GM12878 (cell line): ENCODE measurements at regions not wholly inside any gene's neighbourhood (a gene's known extent, or its start where the extent isn't known, plus 50 kb on each side); places are given as distances from the start of the nearest gene placed in this dataset.

Experiments
- ATAC-seq: fragments of 200-7000 bp; cut with Tn5 transposase; 3 replicates; pipeline ENCODE4 v1.9.1; 2020; ENCODE audit warnings: mild to moderate bottlenecking, moderate library complexity
- BruUV-seq: library from RNA; stranded (reverse); fragments of 400-500 nt; replicated peaks from 2 replicates; lab custom pipeline; 2021; lab: Mats Ljungman, UMichigan
- CTCF ChIA-PET: fragments of 300-600 bp; sonication (Branson Sonifier 250); formaldehyde crosslinking; extraction: SDS; loops from one replicate; lab custom pipeline; 2021; ENCODE audit warnings: inconsistent platforms; lab: Yijun Ruan, JAX
- POLR2A ChIA-PET: fragments of 350-600 bp; formaldehyde crosslinking; extraction: SDS; loops from one replicate; lab custom pipeline; 2021; ENCODE audit warnings: inconsistent platforms; lab: Charles Lee
- RAD21 ChIA-PET: fragments of 300-600 bp; sonication (Branson Sonifier 250); formaldehyde crosslinking; loops from one replicate; lab custom pipeline; 2023; ENCODE audit warnings: antibody characterized with exemption; ENCODE audit not compliant: unreplicated experiment; lab: Charles Lee
- SMC1A ChIA-PET: fragments of 300-600 bp; sonication (Branson Sonifier 250); formaldehyde crosslinking; loops from one replicate; lab custom pipeline; 2023; ENCODE audit not compliant: unreplicated experiment, uncharacterized antibody; lab: Charles Lee
- DNase-seq: peaks from one replicate; pipeline ENCODE4 v3.0.0-alpha.2; 2011; ENCODE audit warnings: low read depth, low spot score
- FAIRE-seq: peaks from 3 replicates; lab custom pipeline; 2011; peaks lifted over from hg19 to GRCh38; lab: Jason Lieb, UNC
- H2AFZ ChIP-seq: 2 replicates; pipeline ENCODE4 v1.6.0; 2011; ENCODE audit warnings: low read depth, low read length, control low read depth; ENCODE audit not compliant: control insufficient read depth
- H3K27ac ChIP-seq: 2 replicates; pipeline ENCODE4 v1.5.1; 2011; ENCODE audit warnings: control low read depth; ENCODE audit not compliant: control insufficient read depth, insufficient read depth
- H3K27me3 ChIP-seq, 2 experiments: replicated peaks in 1 of 2; 2 replicates each; pipeline versions ENCODE4 v1.6.0 to v1.6.1; 2011; ENCODE audit warnings: low read length in 1 of 2; ENCODE audit not compliant: control insufficient read depth in 2 of 2, insufficient read depth in 2 of 2
- H3K36me3 ChIP-seq, 2 experiments: 2 replicates each; pipeline ENCODE4 v1.5.1; 2011; ENCODE audit warnings: low read length in 1 of 2; ENCODE audit not compliant: control insufficient read depth in 2 of 2, insufficient read depth in 2 of 2
- H3K4me1 ChIP-seq: 2 replicates; pipeline ENCODE4 v1.6.1; 2011; ENCODE audit warnings: mild to moderate bottlenecking, low read length, moderate library complexity, mixed read lengths; ENCODE audit not compliant: control insufficient read depth, insufficient read depth
- H3K4me2 ChIP-seq: 2 replicates; pipeline ENCODE4 v1.6.0; 2011; ENCODE audit warnings: control low read depth; ENCODE audit not compliant: control insufficient read depth, insufficient read depth
- H3K4me3 ChIP-seq: fragments of 200-600 bp; sonication (generic); 2 replicates; pipeline ENCODE4 v1.5.1; 2016
- H3K79me2 ChIP-seq: 2 replicates; pipeline ENCODE4 v1.6.0; 2011; ENCODE audit warnings: low read length; ENCODE audit not compliant: control insufficient read depth, insufficient read depth
- H3K9ac ChIP-seq: 2 replicates; pipeline ENCODE4 v1.8.0; 2011; ENCODE audit warnings: low read length, control low read depth, mixed read lengths; ENCODE audit not compliant: control insufficient read depth, insufficient read depth
- H3K9me3 ChIP-seq: replicated peaks from 3 replicates; pipeline ENCODE4 v1.5.1; 2011; ENCODE audit warnings: mild to moderate bottlenecking, low read length; ENCODE audit not compliant: control insufficient read depth, insufficient read depth
- H4K20me1 ChIP-seq: 2 replicates; pipeline ENCODE4 v1.6.0; 2011; ENCODE audit not compliant: control insufficient read depth, insufficient read depth
- DPF2 ChIP-seq: fragments of 450-650 bp; IDR thresholded peaks from 2 replicates; pipeline ENCODE4 v1.6.1; 2017; ENCODE audit warnings: mild to moderate bottlenecking
- E4F1 ChIP-seq: fragments of 450-650 bp; IDR thresholded peaks from 2 replicates; pipeline ENCODE4 v1.6.1; 2018; ENCODE audit warnings: borderline replicate concordance, mild to moderate bottlenecking; ENCODE audit not compliant: partially characterized antibody
- EZH2 ChIP-seq: IDR thresholded peaks from 2 replicates; pipeline ENCODE4 v1.6.1; 2012; ENCODE audit warnings: low read depth, mild to moderate bottlenecking, control low read depth, inconsistent platforms, low read length, borderline replicate concordance; ENCODE audit not compliant: control insufficient read depth
- IKZF2 ChIP-seq, 2 experiments: fragments of 450-650 bp; IDR thresholded peaks; 2 replicates each; pipeline ENCODE4 v1.6.1; 2017; ENCODE audit warnings: mild to moderate bottlenecking in 2 of 2, moderate library complexity in 2 of 2
- NBN ChIP-seq: fragments of 450-650 bp; IDR thresholded peaks from 2 replicates; pipeline ENCODE4 v1.6.1; 2016
- NR2C1 ChIP-seq: fragments of 450-650 bp; IDR thresholded peaks from 2 replicates; pipeline ENCODE4 v1.6.1; 2017; ENCODE audit warnings: antibody characterized with exemption, mild to moderate bottlenecking, moderate library complexity
- NR2F1 ChIP-seq: fragments of 450-650 bp; conservative IDR thresholded peaks from 2 replicates; pipeline ENCODE4 v1.6.1; 2017; ENCODE audit warnings: mild to moderate bottlenecking
- PBX3 ChIP-seq: IDR thresholded peaks from 2 replicates; pipeline ENCODE4 v1.6.1; 2011; ENCODE audit warnings: mild to moderate bottlenecking, low read depth, low read length, moderate library complexity; ENCODE audit not compliant: insufficient replicate concordance
- PML ChIP-seq: IDR thresholded peaks from 2 replicates; pipeline ENCODE4 v1.6.1; 2012; ENCODE audit warnings: low read length, inconsistent platforms
- POLR2AphosphoS5 ChIP-seq: IDR thresholded peaks from 2 replicates; pipeline ENCODE4 v1.6.1; 2011; ENCODE audit warnings: mild to moderate bottlenecking, low read length, inconsistent platforms
- POU2F2 ChIP-seq: IDR thresholded peaks from 3 replicates; pipeline ENCODE4 v1.6.1; 2011; ENCODE audit warnings: low read depth, mild to moderate bottlenecking, low read length, borderline replicate concordance
- RCOR1 ChIP-seq: conservative IDR thresholded peaks from 2 replicates; pipeline ENCODE4 v1.6.1; 2012; ENCODE audit warnings: low read depth, low read length, improper control_type of control experiment
- SREBF1 ChIP-seq: IDR thresholded peaks from 2 replicates; pipeline ENCODE4 v1.6.1; 2012; ENCODE audit warnings: mild to moderate bottlenecking, low read length
- STAT3 ChIP-seq: IDR thresholded peaks from 2 replicates; pipeline ENCODE4 v1.6.1; 2011; ENCODE audit warnings: low read depth, low read length, improper control_type of control experiment
- TAF1 ChIP-seq: IDR thresholded peaks from 2 replicates; pipeline ENCODE4 v1.6.1; 2011; ENCODE audit warnings: mild to moderate bottlenecking, low read depth, low read length, borderline replicate concordance
- TCF12 ChIP-seq: IDR thresholded peaks from 2 replicates; pipeline ENCODE4 v1.6.1; 2011; ENCODE audit warnings: low read depth, mild to moderate bottlenecking, low read length
- WGBS: methylation state at CpG from one replicate; pipeline ENCODE4 v1.1.6; 2016; ENCODE audit warnings: low lambda C conversion rate; ENCODE audit not compliant: insufficient replicate concordance, insufficient coverage; ENCODE audit errors: missing lambda C conversion rate; 5-methylcytosine and 5-hydroxymethylcytosine counted together
- in situ Hi-C: fragments of 300-500 bp; cut with MboI; formaldehyde crosslinking; loops from 9 replicates; pipeline ENCODE4 v1.14.3; 2018; ENCODE audit warnings: mixed read lengths
- intact Hi-C: fragments of 100-400 bp; cut with micrococcal nuclease; formaldehyde crosslinking; loops from one replicate; pipeline ENCODE4 v1.14.2; 2022; ENCODE audit not compliant: unreplicated experiment
- TF ChIP-seq, protein P1 (sequence below): fragments of 450-650 bp; formaldehyde crosslinking; IDR thresholded peaks from 2 replicates; pipeline ENCODE4 v1.4.0; 2022; ENCODE audit warnings: mild to moderate bottlenecking, moderate library complexity
- TF ChIP-seq, protein P2 (sequence below): fragments of 450-650 bp; IDR thresholded peaks from 2 replicates; pipeline ENCODE4 v1.6.1; 2014; ENCODE audit warnings: mild to moderate bottlenecking

DNA sequence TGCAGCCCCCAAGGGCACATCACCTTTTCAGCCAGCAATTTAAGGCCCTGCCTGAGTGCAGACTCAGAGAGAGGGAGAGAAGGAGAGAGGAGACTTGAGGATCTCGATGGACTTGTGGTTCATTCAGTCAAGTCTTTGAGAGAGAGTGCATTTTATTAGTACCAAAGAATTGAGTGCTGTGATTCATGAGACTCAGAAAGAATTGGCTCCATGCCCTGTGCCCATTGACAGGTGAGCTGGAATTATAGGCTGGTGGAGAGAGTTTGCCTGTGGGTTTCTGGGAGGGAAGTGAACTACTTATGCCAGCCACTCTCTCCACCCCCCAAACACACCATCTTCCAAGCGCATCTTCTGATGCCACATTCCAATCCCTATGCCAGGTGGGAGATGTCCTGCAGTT is 236.8 kb downstream of the MN1 start (continued):
- TF ChIP-seq E4F1 (no peak), NR2C1 (no peak)
- TF ChIP-seq, all 136 proteins: peak for 0

DNA sequence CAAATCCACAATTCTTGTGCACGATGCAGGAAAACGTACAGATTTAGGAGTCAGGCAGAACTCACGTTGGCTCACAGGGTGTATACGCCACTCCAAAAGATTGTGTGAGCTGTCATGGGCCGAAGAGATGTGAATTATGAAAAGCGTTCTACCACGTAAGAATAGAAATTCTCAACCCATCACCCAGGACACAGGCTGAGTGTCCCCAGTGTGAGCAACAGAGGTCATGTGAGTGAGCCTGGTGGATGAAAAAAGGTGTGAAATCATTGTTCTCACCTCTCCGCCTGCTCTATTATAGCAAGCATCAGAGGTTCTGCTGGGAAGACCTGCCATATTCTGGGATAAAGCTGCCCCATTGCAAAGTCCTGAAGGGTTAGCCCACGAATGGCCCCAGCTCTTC is 235.0 kb downstream of the MN1 start:
- ChIA-PET SMC1A (no interaction called here), CTCF (no interaction called here), POLR2A (interaction anchor here (0.6 kb wide), 1 partner anchor 464 kb away, joined by 6 read pairs; no protein-coding TSS in a partner anchor), RAD21 (no interaction called here)
- 37% methylated on average over 9 of the region's 9 CpGs for WGBS
- Histone ChIP-seq H3K79me2 (no peaks in the 10 kb centered on the region), H3K9ac (no peak overlapping the region), H3K4me3 (no peak overlapping the region), H3K9me3 (no peaks in the 10 kb centered on the region), H3K4me1 (no peaks in the 10 kb centered on the region), H3K36me3 (no peaks in the 10 kb centered on the region), H3K4me2 (no peak overlapping the region), H4K20me1 (no peaks in the 10 kb centered on the region), H2AFZ (no peak overlapping the region), H3K27me3 (no peaks in the 10 kb centered on the region), H3K27ac (no peak overlapping the region)
- in situ Hi-C loops (no loop called here), intact Hi-C loops (no loop called here)
- BruUV-seq, result no TSS peak
- no peak for ATAC-seq
- no peak for DNase-seq
- no peak for FAIRE-seq
- TF ChIP-seq STAT3 (no peak), EZH2 (no peak), POU2F2 (no peak), RCOR1 (no peak), NR2F1 (no peak), NBN (no peak), IKZF2 (IDR thresholded peaks at IDR 0.05) (no peak), PML (no peak), TAF1 (no peak), SREBF1 (no peak), TCF12 (no peak), POLR2AphosphoS5 (no peak), DPF2 (no peak), PBX3 (no peak)
- TF ChIP-seq, protein P1, sequence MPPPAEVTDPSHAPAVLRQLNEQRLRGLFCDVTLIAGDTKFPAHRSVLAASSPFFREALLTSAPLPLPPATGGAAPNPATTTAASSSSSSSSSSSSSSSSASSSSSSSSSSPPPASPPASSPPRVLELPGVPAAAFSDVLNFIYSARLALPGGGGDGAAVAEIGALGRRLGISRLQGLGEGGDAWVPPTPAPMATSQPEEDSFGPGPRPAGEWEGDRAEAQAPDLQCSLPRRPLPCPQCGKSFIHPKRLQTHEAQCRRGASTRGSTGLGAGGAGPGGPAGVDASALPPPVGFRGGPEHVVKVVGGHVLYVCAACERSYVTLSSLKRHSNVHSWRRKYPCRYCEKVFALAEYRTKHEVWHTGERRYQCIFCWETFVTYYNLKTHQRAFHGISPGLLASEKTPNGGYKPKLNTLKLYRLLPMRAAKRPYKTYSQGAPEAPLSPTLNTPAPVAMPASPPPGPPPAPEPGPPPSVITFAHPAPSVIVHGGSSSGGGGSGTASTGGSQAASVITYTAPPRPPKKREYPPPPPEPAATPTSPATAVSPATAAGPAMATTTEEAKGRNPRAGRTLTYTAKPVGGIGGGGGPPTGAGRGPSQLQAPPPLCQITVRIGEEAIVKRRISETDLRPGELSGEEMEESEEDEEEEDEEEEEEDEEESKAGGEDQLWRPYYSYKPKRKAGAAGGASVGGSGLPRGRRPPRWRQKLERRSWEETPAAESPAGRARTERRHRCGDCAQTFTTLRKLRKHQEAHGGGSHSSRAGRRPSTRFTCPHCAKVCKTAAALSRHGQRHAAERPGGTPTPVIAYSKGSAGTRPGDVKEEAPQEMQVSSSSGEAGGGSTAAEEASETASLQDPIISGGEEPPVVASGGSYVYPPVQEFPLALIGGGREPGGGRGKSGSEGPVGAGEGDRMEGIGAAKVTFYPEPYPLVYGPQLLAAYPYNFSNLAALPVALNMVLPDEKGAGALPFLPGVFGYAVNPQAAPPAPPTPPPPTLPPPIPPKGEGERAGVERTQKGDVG, result no peak
- TF ChIP-seq, protein P2, sequence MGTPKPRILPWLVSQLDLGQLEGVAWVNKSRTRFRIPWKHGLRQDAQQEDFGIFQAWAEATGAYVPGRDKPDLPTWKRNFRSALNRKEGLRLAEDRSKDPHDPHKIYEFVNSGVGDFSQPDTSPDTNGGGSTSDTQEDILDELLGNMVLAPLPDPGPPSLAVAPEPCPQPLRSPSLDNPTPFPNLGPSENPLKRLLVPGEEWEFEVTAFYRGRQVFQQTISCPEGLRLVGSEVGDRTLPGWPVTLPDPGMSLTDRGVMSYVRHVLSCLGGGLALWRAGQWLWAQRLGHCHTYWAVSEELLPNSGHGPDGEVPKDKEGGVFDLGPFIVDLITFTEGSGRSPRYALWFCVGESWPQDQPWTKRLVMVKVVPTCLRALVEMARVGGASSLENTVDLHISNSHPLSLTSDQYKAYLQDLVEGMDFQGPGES, result no peak
